Stimulated activated CD8-positive, alpha-beta memory T cell treated with anti-CD3 and anti-CD28 coated beads, Interleukin-7, amount 100 ng/mL, for 4 hours (primary cell): ENCODE measurements at regions not wholly inside any gene's neighbourhood (a gene's known extent, or its start where the extent isn't known, plus 50 kb on each side); places are given as distances from the start of the nearest gene placed in this dataset.
"Not testable (repeated sequence)": the region's sequence is repeated elsewhere in the genome, so short reads cannot be mapped to it uniquely, and the experiment has no call there.

Experiments
- DNase-seq, 2 donors: peaks; one replicate each; pipeline ENCODE4 v3.0.0-alpha.2; 2020; ENCODE audit warnings: low read depth in 2 of 2

GRCh38 chr18:1663879-1664705 lies 759.4 kb downstream of the ADCYAP1 start:
- no peak for DNase-seq

GRCh38 chr18:1665079-1665478 lies 760.4 kb downstream of the ADCYAP1 start:
- DNase-seq, result no peak

- DNase-seq, result no peak
These were observed 763.6 kb downstream of the ADCYAP1 start for GRCh38 chr18:1668279-1668678.

- not testable (repeated sequence) for DNase-seq
These were observed 767.0 kb downstream of the ADCYAP1 start for GRCh38 chr18:1671710-1672109.

- no peak for DNase-seq
These were observed 771.7 kb downstream of the ADCYAP1 start for GRCh38 chr18:1676387-1676786.

GRCh38 chr18:1680108-1680507 lies 775.4 kb downstream of the ADCYAP1 start:
- no peak for DNase-seq

GRCh38 chr18:1691863-1692262 lies 787.2 kb downstream of the ADCYAP1 start:
- no peak for DNase-seq

GRCh38 chr18:1708006-1708405 lies 803.3 kb downstream of the ADCYAP1 start:
- DNase-seq, result no peak

GRCh38 chr18:1710114-1710513 lies 805.4 kb downstream of the ADCYAP1 start:
- DNase-seq, result no peak

- DNase-seq, result no peak
These were observed 827.5 kb downstream of the ADCYAP1 start for GRCh38 chr18:1732143-1732542.

GRCh38 chr18:1746131-1746530 lies 825.2 kb downstream of the METTL4 start:
- no peak for DNase-seq

- DNase-seq, result no peak
These were observed 820.1 kb downstream of the METTL4 start for GRCh38 chr18:1751249-1751648.

- DNase-seq, result no peak
These were observed 810.4 kb downstream of the METTL4 start for GRCh38 chr18:1760901-1761300.

- DNase-seq, result no peak
These were observed 797.0 kb downstream of the METTL4 start for GRCh38 chr18:1774261-1774660.

GRCh38 chr18:1777843-1778242 lies 793.5 kb downstream of the METTL4 start:
- no peak for DNase-seq

- no peak for DNase-seq
These were observed 792.7 kb downstream of the METTL4 start for GRCh38 chr18:1778496-1779178.

- DNase-seq, result no peak
These were observed 791.7 kb downstream of the METTL4 start for GRCh38 chr18:1779587-1779986.

GRCh38 chr18:1784113-1784512 lies 787.2 kb downstream of the METTL4 start:
- DNase-seq, result no peak

GRCh38 chr18:1785980-1786379 lies 785.3 kb downstream of the METTL4 start:
- DNase-seq, result not testable (repeated sequence)

GRCh38 chr18:1796636-1797035 lies 774.7 kb downstream of the METTL4 start:
- no peak for DNase-seq

GRCh38 chr18:1797235-1797634 lies 774.1 kb downstream of the METTL4 start:
- DNase-seq, result no peak

GRCh38 chr18:1805521-1805920 lies 765.8 kb downstream of the METTL4 start:
- no peak for DNase-seq

GRCh38 chr18:1806884-1807615 lies 764.3 kb downstream of the METTL4 start:
- DNase-seq, result no peak
